ENCODE measurements at regions not wholly inside any gene's neighbourhood (a gene's known extent, or its start where the extent isn't known, plus 50 kb on each side); places are given as distances from the start of the nearest gene placed in this dataset.

DNA sequence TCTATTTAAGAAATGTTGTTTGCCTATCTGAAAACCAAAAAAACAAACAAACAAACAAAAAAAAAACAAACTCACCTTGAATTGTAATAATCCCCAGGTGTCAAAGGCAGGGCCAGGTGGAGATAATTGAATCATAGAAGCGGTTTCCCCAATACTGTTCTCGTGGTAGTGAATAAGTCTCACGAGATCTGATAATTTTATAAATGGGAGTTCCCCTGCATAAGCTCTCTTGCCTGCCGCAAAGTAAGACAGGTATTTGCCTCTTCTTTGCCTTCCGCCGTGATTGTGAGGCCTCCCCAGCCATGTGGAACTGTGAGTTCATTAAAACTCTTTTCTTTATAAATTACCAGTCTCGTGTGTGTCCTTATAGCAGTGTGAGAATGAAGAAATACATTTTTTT lies 1180.7 kb upstream of the CRIM1 start:
- in situ Hi-C loops (cut with HindIII; ENCODE audit: low pct_ligation_motif_present, low sequenced_read_pairs) = no loop called here
- Histone ChIP-seq H3K4me3 (ENCODE audit: low read depth, low read length) (no peak overlapping the region), H3K27me3 (replicated peaks) (no peaks in the 10 kb centered on the region), H3K27ac (no peak overlapping the region), H3K36me3 (replicated peaks) (no peaks in the 10 kb centered on the region)
- DNase-seq = no peak
- TF ChIP-seq, protein P1, sequence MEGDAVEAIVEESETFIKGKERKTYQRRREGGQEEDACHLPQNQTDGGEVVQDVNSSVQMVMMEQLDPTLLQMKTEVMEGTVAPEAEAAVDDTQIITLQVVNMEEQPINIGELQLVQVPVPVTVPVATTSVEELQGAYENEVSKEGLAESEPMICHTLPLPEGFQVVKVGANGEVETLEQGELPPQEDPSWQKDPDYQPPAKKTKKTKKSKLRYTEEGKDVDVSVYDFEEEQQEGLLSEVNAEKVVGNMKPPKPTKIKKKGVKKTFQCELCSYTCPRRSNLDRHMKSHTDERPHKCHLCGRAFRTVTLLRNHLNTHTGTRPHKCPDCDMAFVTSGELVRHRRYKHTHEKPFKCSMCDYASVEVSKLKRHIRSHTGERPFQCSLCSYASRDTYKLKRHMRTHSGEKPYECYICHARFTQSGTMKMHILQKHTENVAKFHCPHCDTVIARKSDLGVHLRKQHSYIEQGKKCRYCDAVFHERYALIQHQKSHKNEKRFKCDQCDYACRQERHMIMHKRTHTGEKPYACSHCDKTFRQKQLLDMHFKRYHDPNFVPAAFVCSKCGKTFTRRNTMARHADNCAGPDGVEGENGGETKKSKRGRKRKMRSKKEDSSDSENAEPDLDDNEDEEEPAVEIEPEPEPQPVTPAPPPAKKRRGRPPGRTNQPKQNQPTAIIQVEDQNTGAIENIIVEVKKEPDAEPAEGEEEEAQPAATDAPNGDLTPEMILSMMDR (IDR thresholded peaks at IDR 0.05; ENCODE audit: low read depth, low read length, missing control alignments) = no peak

DNA sequence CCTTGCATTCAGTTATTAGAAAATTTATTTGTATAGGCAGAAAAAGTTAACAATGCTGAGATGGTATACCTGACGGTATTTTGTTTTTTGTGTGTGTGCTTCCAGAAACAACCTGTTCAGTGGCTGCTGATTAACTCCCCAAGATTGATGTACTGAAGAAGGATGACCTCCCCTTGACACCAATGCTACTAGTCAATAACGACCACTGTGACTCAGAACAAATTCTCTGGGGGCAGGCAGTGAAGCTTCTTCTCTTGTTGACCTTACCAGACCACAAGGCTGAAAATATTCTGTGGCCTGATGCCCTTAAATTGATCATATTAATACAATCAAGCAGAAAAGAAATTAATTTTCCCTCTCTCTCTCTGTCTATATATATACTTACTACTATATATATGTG lies 1182.9 kb upstream of the CRIM1 start:
- Histone ChIP-seq H3K36me3 (replicated peaks) (no peaks in the 10 kb centered on the region), H3K27ac (no peak overlapping the region), H3K4me3 (ENCODE audit: low read depth, low read length) (no peak overlapping the region), H3K27me3 (replicated peaks) (no peaks in the 10 kb centered on the region)
- in situ Hi-C loops (cut with HindIII; ENCODE audit: low pct_ligation_motif_present, low sequenced_read_pairs) = no loop called here
- TF ChIP-seq, protein P1 (IDR thresholded peaks at IDR 0.05; ENCODE audit: low read depth, low read length, missing control alignments) = no peak
- no peak for DNase-seq

DNA sequence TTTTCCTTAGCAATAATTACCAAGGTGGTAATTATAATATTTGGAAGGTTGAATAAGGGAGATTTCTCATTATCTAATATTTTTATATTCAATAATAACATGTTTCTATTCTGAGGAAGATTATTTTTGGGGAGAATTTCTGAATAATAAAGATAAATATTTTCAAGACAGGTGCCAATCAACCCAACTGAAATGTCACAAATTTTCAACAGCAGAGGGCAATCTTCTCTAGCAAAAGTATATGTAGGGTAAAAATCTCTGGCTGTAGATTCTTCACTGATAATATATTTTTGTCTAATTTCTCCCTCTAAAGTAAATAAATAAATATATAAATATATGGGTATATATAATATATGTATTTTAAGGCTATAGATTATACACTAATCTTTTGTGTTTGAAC lies 1187.2 kb upstream of the CRIM1 start:
- in situ Hi-C loops (cut with HindIII; ENCODE audit: low pct_ligation_motif_present, low sequenced_read_pairs) = no loop called here
- no peak for DNase-seq
- TF ChIP-seq, protein P1 (IDR thresholded peaks at IDR 0.05; ENCODE audit: low read depth, low read length, missing control alignments) = no peak
- Histone ChIP-seq H3K27ac (no peak overlapping the region), H3K36me3 (replicated peaks) (no peaks in the 10 kb centered on the region), H3K27me3 (replicated peaks) (no peaks in the 10 kb centered on the region), H3K4me3 (ENCODE audit: low read depth, low read length) (no peak overlapping the region)

DNA sequence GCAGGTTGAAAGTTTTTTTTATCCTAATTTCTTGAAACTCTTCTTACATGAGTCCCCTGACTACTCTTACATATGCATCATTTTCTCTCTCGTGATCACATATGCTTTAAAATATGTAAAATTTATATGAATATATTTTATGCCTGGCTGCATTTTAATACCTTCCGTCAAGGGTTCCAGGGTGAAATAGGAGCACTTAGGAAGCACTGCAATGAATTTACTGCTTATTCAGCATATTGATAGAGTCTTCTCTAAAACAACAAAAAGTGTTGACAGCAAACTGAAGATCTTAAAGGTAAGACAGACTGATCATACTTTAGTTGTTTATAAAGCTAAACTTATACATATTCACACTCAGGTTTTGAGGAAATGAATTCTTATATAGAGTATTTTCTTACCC lies 1191.6 kb upstream of the CRIM1 start:
- Histone ChIP-seq H3K27ac (no peak overlapping the region), H3K27me3 (replicated peaks) (no peaks in the 10 kb centered on the region), H3K4me3 (ENCODE audit: low read depth, low read length) (no peak overlapping the region), H3K36me3 (replicated peaks) (no peaks in the 10 kb centered on the region)
- in situ Hi-C loops (cut with HindIII; ENCODE audit: low pct_ligation_motif_present, low sequenced_read_pairs) = no loop called here
- TF ChIP-seq, protein P1 (IDR thresholded peaks at IDR 0.05; ENCODE audit: low read depth, low read length, missing control alignments) = no peak
- no peak for DNase-seq

DNA sequence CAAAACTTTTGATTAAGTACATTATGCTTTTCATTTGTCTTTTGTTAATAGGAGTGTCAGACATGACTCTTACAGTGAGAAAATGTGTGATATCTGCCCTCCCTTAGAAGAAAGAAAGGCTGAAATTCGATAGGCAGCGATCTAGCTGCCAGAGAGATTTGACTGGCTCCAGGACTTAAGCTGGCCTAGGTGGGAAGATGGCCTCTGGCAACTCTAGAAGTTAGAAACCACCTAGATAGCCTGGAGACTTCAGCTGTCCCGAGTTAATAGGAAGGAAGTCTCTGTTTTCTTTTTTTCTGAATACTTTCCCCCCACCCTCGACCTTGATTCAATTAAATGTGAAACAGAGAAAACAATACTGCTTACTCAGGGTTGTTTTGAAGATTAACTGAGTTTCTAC lies 1194.7 kb upstream of the CRIM1 start:
- TF ChIP-seq, protein P1 (IDR thresholded peaks at IDR 0.05; ENCODE audit: low read depth, low read length, missing control alignments) = no peak
- Histone ChIP-seq H3K4me3 (ENCODE audit: low read depth, low read length) (no peak overlapping the region), H3K27me3 (replicated peaks) (no peaks in the 10 kb centered on the region), H3K36me3 (replicated peaks) (no peaks in the 10 kb centered on the region), H3K27ac (no peak overlapping the region)
- in situ Hi-C loops (cut with HindIII; ENCODE audit: low pct_ligation_motif_present, low sequenced_read_pairs) = no loop called here
- no peak for DNase-seq

DNA sequence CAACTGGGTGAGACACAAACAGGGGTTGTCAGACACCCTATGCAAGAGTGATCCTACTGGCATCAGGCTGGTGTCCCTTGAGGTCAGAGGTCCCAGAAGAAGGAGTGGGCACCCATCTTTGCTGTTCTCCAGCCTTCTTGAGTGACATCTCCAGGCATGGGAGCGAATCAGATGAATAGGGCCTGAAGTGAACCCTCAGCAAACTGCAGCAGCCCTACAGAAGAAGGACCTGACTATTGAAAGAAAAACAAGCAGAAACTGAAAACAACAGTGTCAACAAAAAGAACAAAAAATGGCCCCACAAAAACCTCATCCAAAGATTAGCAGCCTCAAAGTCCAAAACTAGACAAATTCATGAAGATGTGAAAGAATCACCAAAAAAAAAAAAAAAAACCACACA lies 1229.7 kb upstream of the CRIM1 start:
- TF ChIP-seq, protein P1 (IDR thresholded peaks at IDR 0.05; ENCODE audit: low read depth, low read length, missing control alignments) = no peak
- Histone ChIP-seq H3K27ac (no peak overlapping the region), H3K27me3 (replicated peaks) (no peaks in the 10 kb centered on the region), H3K36me3 (replicated peaks) (no peaks in the 10 kb centered on the region), H3K4me3 (ENCODE audit: low read depth, low read length) (no peak overlapping the region)
- in situ Hi-C loops (cut with HindIII; ENCODE audit: low pct_ligation_motif_present, low sequenced_read_pairs) = no loop called here
- no peak for DNase-seq

All from brain microvascular endothelial cell (primary cell).